K562 (cell line): ENCODE measurements at regions not wholly inside any gene's neighbourhood (a gene's known extent, or its start where the extent isn't known, plus 50 kb on each side); places are given as distances from the start of the nearest gene placed in this dataset.

Experiments used
- ATAC-seq: fragments of 200-7000 bp; cut with Tn5 transposase; 3 replicates; pipeline ENCODE4 v1.9.1; 2020; ENCODE audit warnings: moderate library complexity
- BruUV-seq: library from RNA; stranded (reverse); fragments of 400-500 nt; replicated peaks from 2 replicates; lab custom pipeline; 2021; lab: Mats Ljungman, UMichigan
- CTCF ChIA-PET: fragments of 300-600 bp; formaldehyde crosslinking; extraction: SDS; loops from one replicate; lab custom pipeline; 2021; ENCODE audit warnings: low intra/inter-chr PET ratio; lab: Yijun Ruan, JAX
- POLR2A ChIA-PET: fragments of 300-600, 350-650 bp; sonication (Branson Sonifier 250); formaldehyde crosslinking; extraction: SDS; loops from one replicate; lab custom pipeline; 2021; ENCODE audit warnings: antibody characterized with exemption, inconsistent platforms; lab: Yijun Ruan, JAX
- DNase-seq, 4 experiments: peaks; one replicate each; pipeline versions ENCODE4 v3.0.0 to v3.0.0-alpha.2; 2011 to 2018; ENCODE audit warnings: low spot score in 3 of 4, mixed read lengths in 3 of 4; ENCODE audit errors: extremely low read depth in 1 of 4
- FAIRE-seq: peaks from 2 replicates; lab custom pipeline; 2011; peaks lifted over from hg19 to GRCh38; lab: Jason Lieb, UNC
- H2AFZ ChIP-seq: 2 replicates; pipeline ENCODE4 v1.6.0; 2011; ENCODE audit warnings: low read depth, low read length, control low read depth, inconsistent platforms
- H3K27ac ChIP-seq: fragments of 200-600 bp; 3 replicates; pipeline ENCODE4 v1.8.0; 2011; ENCODE audit warnings: low read depth, mild to moderate bottlenecking, control low read depth, inconsistent platforms, low read length, moderate library complexity, mixed read lengths; ENCODE audit errors: extremely low read depth
- H3K27me3 ChIP-seq, 2 experiments: fragments of 300-600 bp in 1 of 2; 2 replicates in 1 of 2; 3 replicates in 1 of 2; pipeline versions ENCODE4 v1.6.0 to v1.8.0; 2011; ENCODE audit warnings: inconsistent platforms in 2 of 2, low read length in 2 of 2, mild to moderate bottlenecking in 1 of 2, mixed read lengths in 1 of 2, moderate library complexity in 1 of 2; ENCODE audit not compliant: control insufficient read depth in 2 of 2, insufficient read depth in 2 of 2
- H3K36me3 ChIP-seq: fragments of 300-600 bp; 3 replicates; pipeline ENCODE4 v1.8.0; 2011; ENCODE audit warnings: mild to moderate bottlenecking, low read length, inconsistent platforms; ENCODE audit not compliant: control insufficient read depth, insufficient read depth
- H3K4me1 ChIP-seq, 2 experiments: fragments of 200-600 bp in 1 of 2; replicated peaks in 1 of 2; 2 replicates in 1 of 2; 3 replicates in 1 of 2; pipeline versions ENCODE4 v1.5.1 to v1.8.0; 2011; ENCODE audit warnings: inconsistent platforms in 2 of 2, low read length in 2 of 2, mild to moderate bottlenecking in 1 of 2, mixed read lengths in 1 of 2, moderate library complexity in 1 of 2; ENCODE audit not compliant: control insufficient read depth in 2 of 2, insufficient read depth in 2 of 2
- H3K4me2 ChIP-seq: 2 replicates; pipeline ENCODE4 v1.6.1; 2011; ENCODE audit warnings: low read length, control low read depth, inconsistent platforms, mixed read lengths; ENCODE audit not compliant: insufficient read depth
- H3K4me3 ChIP-seq: fragments of 200-600 bp; sonication (generic), shearing (Covaris generic); 2 replicates; pipeline ENCODE4 v1.5.1; 2016; ENCODE audit warnings: control low read depth, inconsistent platforms
- H3K79me2 ChIP-seq: fragments of 200-600 bp; 3 replicates; pipeline ENCODE4 v1.8.0; 2011; ENCODE audit warnings: low read length, inconsistent platforms; ENCODE audit not compliant: control insufficient read depth, insufficient read depth
- H3K9ac ChIP-seq, 2 experiments: 2 replicates each; pipeline versions ENCODE4 v1.6.0 to v1.6.1; 2011; ENCODE audit warnings: low read depth in 2 of 2, low read length in 2 of 2, control low read depth in 1 of 2, inconsistent platforms in 1 of 2, mild to moderate bottlenecking in 1 of 2, mixed read lengths in 1 of 2; ENCODE audit not compliant: insufficient read depth in 1 of 2
- H3K9me1 ChIP-seq: one replicate; pipeline ENCODE4 v1.6.0; 2011; ENCODE audit warnings: inconsistent platforms, mild to moderate bottlenecking, low read length, moderate library complexity; ENCODE audit not compliant: control insufficient read depth, insufficient read depth
- H3K9me3 ChIP-seq: replicated peaks from 2 replicates; pipeline ENCODE4 v1.5.1; 2011; ENCODE audit warnings: low read depth, low read length, inconsistent platforms; ENCODE audit not compliant: control insufficient read depth, insufficient read depth
- H4K20me1 ChIP-seq: replicated peaks from 2 replicates; pipeline ENCODE4 v1.6.1; 2011; ENCODE audit warnings: low read length, inconsistent platforms, mixed read lengths; ENCODE audit not compliant: control insufficient read depth, insufficient read depth
- CHCHD3 ChIP-seq: fragments of 250-450 bp; sonication (Bioruptor Pico); IDR thresholded peaks from 2 replicates; pipeline ENCODE4 v2.1.2; 2022; ENCODE audit warnings: mild to moderate bottlenecking
- GATAD2B ChIP-seq: fragments of 450-650 bp; IDR thresholded peaks from 2 replicates; pipeline ENCODE4 v1.6.1; 2017; ENCODE audit warnings: mild to moderate bottlenecking, borderline replicate concordance
- KLF13 ChIP-seq: fragments of 450-650 bp; IDR thresholded peaks from 2 replicates; pipeline ENCODE4 v1.6.1; 2016; ENCODE audit warnings: missing genetic modification characterization, low read depth, mild to moderate bottlenecking, missing compliant biosample characterization, moderate library complexity, borderline replicate concordance
- MCM7 ChIP-seq, 2 experiments: fragments of 450-650 bp; IDR thresholded peaks; 2 replicates each; pipeline ENCODE4 v1.6.1; 2016 to 2018
- NRF1 ChIP-seq, 2 experiments: fragments of 450-650 bp; IDR thresholded peaks in 1 of 2; conservative IDR thresholded peaks in 1 of 2; 2 replicates each; pipeline ENCODE4 v1.6.1; 2014; ENCODE audit warnings: mild to moderate bottlenecking in 2 of 2
- SIN3A ChIP-seq, 2 experiments: fragments of 150-350 bp in 1 of 2; IDR thresholded peaks; 2 replicates each; pipeline ENCODE4 v1.6.1; 2011 to 2016; ENCODE audit warnings: borderline replicate concordance in 2 of 2, low read depth in 2 of 2, low read length in 2 of 2, mild to moderate bottlenecking in 2 of 2, moderate library complexity in 2 of 2; ENCODE audit not compliant: control insufficient read depth in 1 of 2
- SMAD1 ChIP-seq: fragments of 150-350 bp; IDR thresholded peaks from 2 replicates; pipeline ENCODE4 v1.6.1; 2014; ENCODE audit warnings: low read length, low read depth; ENCODE audit not compliant: partially characterized antibody
- SMARCE1 ChIP-seq: fragments of 450-650 bp; IDR thresholded peaks from 2 replicates; pipeline ENCODE4 v1.7.1; 2016; ENCODE audit warnings: mild to moderate bottlenecking
- SP1 ChIP-seq: sonication (generic); formaldehyde crosslinking; IDR thresholded peaks from 2 replicates; pipeline ENCODE4 v1.8.1; 2022; ENCODE audit warnings: mild to moderate bottlenecking, missing genetic modification reagents
- ZNF589 ChIP-seq: fragments of 200-800 bp; sonication (Bioruptor generic); IDR thresholded peaks from 2 replicates; pipeline ENCODE4 v1.6.1; 2016; ENCODE audit warnings: low read depth, missing genetic modification characterization, missing compliant biosample characterization
- WGBS: fragments of 100-300 bp; shearing (Covaris generic); methylation state at CpG from one replicate; pipeline ENCODE4 v1.1.6; 2016; ENCODE audit warnings: low coverage, mixed read lengths; ENCODE audit not compliant: insufficient coverage; ENCODE audit errors: missing lambda C conversion rate; 5-methylcytosine and 5-hydroxymethylcytosine counted together
- in situ Hi-C: fragments of 300-500 bp; cut with MboI; formaldehyde crosslinking; loops from 4 replicates; pipeline ENCODE4 v1.15.0; 2018; ENCODE audit warnings: inconsistent platforms, mixed read lengths
- intact Hi-C: fragments of 100-400 bp; cut with micrococcal nuclease; formaldehyde crosslinking; loops from 2 replicates; pipeline ENCODE4 v1.14.2; 2022
- TF ChIP-seq, protein P1 (sequence below): fragments of 450-650 bp; IDR thresholded peaks from 2 replicates; pipeline ENCODE4 v1.6.1; 2017; ENCODE audit warnings: mild to moderate bottlenecking, moderate library complexity
- TF ChIP-seq, protein P2 (sequence below): fragments of 250-450 bp; sonication (Bioruptor Pico); IDR thresholded peaks from 2 replicates; pipeline ENCODE4 v1.9.0; 2021; ENCODE audit warnings: mild to moderate bottlenecking
- TF ChIP-seq, protein P3 (sequence below): sonication (generic); formaldehyde crosslinking; IDR thresholded peaks from 2 replicates; pipeline ENCODE4 v1.8.0; 2022; ENCODE audit warnings: mild to moderate bottlenecking, missing genetic modification reagents, borderline replicate concordance

DNA sequence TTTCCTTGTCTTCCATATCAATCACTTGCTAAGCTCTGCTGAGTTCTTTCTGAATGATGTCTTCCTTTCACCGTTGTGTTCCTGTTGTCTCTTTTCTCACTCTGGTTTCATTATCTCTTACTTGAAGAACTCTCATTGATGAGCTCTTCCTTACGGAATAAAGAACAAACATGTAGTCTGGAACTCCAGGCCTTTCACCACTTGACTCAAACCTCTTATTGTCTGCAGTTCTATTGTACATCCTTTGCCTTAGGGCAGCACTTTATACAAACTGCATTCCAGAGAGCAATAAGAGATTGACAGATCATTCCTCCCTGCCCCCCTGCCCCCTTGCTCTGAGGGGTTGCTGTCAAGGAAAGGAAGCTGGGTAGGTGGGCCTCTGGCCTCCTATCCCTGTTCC, 517.4 kb downstream of the TMEM135 start:
- no peak overlapping the region for H3K4me3 ChIP-seq
- no peak overlapping the region for H2AFZ ChIP-seq
- TF ChIP-seq, protein P1, sequence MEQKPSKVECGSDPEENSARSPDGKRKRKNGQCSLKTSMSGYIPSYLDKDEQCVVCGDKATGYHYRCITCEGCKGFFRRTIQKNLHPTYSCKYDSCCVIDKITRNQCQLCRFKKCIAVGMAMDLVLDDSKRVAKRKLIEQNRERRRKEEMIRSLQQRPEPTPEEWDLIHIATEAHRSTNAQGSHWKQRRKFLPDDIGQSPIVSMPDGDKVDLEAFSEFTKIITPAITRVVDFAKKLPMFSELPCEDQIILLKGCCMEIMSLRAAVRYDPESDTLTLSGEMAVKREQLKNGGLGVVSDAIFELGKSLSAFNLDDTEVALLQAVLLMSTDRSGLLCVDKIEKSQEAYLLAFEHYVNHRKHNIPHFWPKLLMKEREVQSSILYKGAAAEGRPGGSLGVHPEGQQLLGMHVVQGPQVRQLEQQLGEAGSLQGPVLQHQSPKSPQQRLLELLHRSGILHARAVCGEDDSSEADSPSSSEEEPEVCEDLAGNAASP: no peak
- no peak for TF ChIP-seq SMARCE1
- TF ChIP-seq CHCHD3 (CRISPR knock-in tag): no peak
- no peak for TF ChIP-seq NRF1 (conservative IDR thresholded peaks at IDR 0.05 in 1 of 2, IDR thresholded peaks at IDR 0.05 in 1 of 2)
- TF ChIP-seq SIN3A (IDR thresholded peaks at IDR 0.05; ENCODE audit: borderline replicate concordance in 2 of 2, control insufficient read depth in 1 of 2, low read depth in 2 of 2, low read length in 2 of 2): no peak
- TF ChIP-seq, protein P2, sequence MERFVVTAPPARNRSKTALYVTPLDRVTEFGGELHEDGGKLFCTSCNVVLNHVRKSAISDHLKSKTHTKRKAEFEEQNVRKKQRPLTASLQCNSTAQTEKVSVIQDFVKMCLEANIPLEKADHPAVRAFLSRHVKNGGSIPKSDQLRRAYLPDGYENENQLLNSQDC (CRISPR knock-in tag): no peak
- TF ChIP-seq SMAD1: no peak
- TF ChIP-seq SP1 (CRISPR knock-in tag): no peak
- TF ChIP-seq, protein P3, sequence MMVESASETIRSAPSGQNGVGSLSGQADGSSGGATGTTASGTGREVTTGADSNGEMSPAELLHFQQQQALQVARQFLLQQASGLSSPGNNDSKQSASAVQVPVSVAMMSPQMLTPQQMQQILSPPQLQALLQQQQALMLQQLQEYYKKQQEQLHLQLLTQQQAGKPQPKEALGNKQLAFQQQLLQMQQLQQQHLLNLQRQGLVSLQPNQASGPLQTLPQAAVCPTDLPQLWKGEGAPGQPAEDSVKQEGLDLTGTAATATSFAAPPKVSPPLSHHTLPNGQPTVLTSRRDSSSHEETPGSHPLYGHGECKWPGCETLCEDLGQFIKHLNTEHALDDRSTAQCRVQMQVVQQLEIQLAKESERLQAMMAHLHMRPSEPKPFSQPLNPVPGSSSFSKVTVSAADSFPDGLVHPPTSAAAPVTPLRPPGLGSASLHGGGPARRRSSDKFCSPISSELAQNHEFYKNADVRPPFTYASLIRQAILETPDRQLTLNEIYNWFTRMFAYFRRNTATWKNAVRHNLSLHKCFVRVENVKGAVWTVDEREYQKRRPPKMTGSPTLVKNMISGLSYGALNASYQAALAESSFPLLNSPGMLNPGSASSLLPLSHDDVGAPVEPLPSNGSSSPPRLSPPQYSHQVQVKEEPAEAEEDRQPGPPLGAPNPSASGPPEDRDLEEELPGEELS: no peak
- no peak for TF ChIP-seq GATAD2B
- TF ChIP-seq ZNF589: no peak
- TF ChIP-seq MCM7 (IDR thresholded peaks at IDR 0.05): no peak
- no peak for TF ChIP-seq KLF13
- H3K9me3 ChIP-seq: no peaks in the 10 kb centered on the region
- WGBS: 0% methylated on average over 2 of the region's 2 CpGs
- no peaks in the 10 kb centered on the region for H3K4me1 ChIP-seq
- POLR2A ChIA-PET: no interaction called here
- H3K9me1 ChIP-seq: no peaks in the 10 kb centered on the region
- in situ Hi-C loops: no loop called here
- H4K20me1 ChIP-seq: no peaks in the 10 kb centered on the region
- no peak overlapping the region for H3K9ac ChIP-seq
- no peaks in the 10 kb centered on the region for H3K36me3 ChIP-seq
- H3K79me2 ChIP-seq: no peaks in the 10 kb centered on the region
- H3K4me2 ChIP-seq: no peak overlapping the region
- FAIRE-seq (no peak), ATAC-seq (no peak), DNase-seq (no peak)
- no peak overlapping the region for H3K27ac ChIP-seq
- intact Hi-C loops: no loop called here
- CTCF ChIA-PET: no interaction called here
- no TSS peak for BruUV-seq
- no peaks in the 10 kb centered on the region for H3K27me3 ChIP-seq
